COLO668 (cell line): ENCODE measurements at regions not wholly inside any gene's neighbourhood (a gene's known extent, or its start where the extent isn't known, plus 50 kb on each side); places are given as distances from the start of the nearest gene placed in this dataset.

ENCODE experiments used
- DNase-seq: peaks from one replicate; lab custom pipeline; 2025; ENCODE audit not compliant: unreplicated experiment; lab: John Stamatoyannopoulos, UW

DNA sequence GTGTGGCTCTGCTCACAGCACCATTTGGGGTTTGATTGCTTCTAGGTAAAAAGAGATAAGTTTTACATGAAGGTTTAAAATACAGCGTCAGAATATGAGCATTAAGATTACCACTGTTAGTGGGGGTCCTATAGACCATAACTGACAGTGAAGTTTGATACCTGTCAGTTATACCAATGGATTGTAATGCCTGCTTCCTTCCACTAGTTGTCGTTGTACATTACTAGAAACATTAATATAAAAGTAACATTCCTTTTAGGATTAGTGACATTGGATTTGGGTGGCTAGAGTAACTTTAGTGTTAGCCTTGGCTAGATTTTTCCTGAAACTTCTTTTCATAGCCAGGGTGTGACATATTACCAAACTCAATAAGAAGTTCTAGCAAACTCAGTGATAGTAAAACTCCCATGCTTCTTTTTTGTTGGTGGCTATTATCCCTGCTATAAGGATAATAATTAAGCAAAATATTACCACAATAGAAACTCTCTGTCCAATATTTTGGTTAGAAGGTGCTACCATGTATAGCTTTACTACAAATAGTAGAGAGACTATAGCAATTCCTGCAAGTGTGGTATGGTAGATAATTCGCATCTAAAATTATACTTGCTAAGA is 57.1 kb downstream of the FAM181B start:
- no peak for DNase-seq

DNA sequence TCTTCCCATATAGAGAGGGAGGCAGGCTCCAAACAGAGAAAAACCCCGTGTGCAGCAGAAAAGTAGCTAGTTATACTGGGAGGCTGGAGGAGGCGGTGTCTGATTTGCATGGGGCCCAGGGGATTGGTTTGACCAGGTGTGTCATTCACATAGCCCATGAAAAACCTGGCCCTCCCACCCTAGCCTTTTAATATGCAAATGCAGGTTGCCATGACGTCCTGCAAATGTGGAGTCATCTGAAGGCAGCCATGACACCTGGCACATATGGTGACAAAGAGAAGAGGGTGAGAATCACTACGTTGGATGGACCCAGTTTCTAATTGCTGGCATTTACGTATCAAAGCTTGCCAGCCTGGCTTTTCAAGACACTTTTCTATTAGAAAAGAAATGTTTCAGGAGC is 57.8 kb downstream of the FAM181B start:
- no peak for DNase-seq

DNA sequence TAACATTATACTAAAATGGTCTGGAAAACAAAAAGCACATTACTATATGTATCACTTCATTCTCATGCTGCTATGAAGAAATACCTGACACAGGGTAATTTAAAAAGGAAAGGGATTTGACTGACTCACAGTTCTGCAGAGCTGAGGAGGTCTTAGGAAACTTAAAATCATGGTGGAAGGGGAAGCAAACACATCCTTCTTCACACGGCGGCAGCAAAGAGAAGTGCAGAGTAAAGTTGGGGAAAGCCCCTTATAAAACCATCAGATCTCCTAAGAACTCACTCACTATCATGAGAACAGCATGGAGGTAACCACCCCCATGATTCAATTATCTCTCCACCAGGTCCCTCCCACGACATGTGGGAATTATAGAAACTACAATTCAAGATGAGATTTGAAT is 60.0 kb downstream of the FAM181B start:
- no peak for DNase-seq

DNA sequence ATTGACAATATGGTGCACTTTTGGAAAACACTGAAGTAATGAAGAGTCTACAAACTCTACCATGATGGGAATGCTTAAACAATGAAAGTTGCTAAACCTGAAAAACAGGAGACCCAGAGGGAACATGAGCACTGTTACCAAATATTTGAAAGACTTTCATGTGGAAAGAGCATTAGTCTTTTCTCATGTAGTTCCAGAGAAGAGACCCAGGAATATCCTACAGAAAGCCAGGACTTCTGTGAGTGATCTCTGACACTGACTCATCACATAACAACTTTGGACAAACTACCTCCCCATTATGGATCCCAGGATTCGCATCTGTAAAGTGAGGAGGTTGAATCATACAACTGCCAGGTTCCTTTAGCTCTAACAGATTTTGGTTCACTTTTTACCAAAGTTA is 62.2 kb downstream of the FAM181B start:
- DNase-seq = no peak

DNA sequence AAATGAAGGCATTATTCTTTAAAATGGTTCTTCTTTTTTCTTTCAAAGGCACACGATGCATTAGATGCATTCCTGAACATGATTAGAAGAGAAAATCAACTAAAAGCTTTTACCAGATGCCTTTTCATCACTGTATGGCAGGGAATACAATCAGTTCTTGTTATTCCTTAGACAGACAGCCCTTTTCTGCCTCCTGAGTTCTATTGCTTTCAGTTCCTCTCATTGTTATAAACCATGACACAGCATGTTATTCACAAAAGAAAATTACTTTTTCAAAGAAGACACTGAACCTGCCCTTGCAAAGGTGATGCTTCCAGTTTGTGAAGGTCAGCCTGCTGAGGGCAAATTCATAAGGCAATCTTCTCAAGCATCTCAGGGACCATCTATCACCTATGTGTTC is 70.1 kb downstream of the FAM181B start:
- no peak for DNase-seq

DNA sequence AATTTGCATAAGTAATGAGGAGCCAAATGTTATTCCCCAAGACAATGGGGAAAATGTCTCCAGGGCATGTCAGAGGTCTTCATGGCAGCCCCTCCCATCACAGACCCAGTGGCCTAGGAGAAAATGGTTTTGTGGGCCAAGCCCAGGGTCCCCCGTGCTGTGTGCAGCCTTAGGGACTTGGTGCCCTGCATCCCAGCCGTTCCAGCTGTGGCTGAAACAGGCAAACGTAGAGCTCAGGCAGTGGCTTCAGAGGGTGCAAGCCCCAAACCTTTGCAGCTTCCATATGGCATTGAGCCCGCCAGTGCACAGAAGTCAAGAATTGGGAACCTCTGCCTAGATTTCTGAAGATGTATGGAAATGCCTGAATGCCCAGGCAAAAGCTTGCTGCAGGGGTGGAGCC is 79.9 kb downstream of the FAM181B start:
- no peak for DNase-seq

DNA sequence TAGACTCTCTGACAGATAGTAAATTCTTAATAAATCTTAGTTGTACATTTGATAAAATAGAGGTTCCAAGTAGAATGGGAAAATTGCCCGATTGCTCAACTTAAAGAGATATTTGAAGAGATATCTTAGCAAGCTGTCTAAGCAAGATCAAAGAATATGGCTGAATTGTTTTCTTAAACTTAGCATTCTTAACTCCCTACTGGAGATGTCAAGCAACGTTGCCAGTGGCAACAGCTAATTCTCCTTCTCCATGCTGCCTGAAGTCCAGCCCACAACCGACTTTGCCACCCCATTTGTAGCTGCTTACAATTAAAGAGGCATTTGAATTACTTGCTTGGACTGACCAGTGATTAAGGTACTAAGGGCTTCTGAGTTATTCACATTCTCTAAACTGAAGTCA is 94.4 kb downstream of the FAM181B start:
- no peak for DNase-seq

DNA sequence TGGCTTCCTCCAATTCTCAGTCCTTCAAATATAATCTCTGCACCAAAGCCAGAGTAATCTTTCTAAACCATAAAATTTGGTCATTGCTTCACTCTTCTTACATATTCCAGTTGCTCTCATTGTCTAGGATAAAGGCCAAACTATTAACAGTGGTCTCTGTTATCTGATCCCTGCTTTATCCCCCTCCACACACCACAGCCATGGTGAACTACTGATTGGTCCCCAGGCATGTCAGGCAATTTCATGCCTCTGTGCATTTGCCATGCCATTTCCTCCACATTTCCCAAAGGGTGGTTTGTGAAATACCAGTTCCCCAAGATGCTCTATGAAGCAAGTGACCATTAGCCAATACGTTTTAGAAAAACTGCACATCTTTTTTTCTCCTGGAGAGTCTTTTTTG is 97.0 kb downstream of the FAM181B start:
- no peak for DNase-seq

DNA sequence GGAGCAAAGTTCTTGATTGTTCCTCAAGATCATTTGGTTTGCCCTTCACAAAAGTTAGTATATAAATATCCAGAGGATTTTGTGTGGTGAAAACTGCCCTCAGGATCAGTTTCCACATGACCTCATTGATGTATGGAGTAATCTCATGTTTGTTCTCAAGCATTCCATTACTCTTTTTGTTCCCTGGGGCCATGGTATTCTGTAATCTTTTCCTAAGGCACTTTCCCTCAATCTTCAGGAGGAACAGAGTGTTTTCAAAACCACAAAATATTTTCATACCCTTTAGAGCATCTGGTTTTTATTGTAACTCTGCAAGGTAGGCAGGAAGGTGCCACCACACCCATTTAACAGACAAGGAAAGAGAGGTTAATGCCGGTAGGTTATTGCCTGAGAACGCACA is 99.6 kb downstream of the FAM181B start:
- no peak for DNase-seq

DNA sequence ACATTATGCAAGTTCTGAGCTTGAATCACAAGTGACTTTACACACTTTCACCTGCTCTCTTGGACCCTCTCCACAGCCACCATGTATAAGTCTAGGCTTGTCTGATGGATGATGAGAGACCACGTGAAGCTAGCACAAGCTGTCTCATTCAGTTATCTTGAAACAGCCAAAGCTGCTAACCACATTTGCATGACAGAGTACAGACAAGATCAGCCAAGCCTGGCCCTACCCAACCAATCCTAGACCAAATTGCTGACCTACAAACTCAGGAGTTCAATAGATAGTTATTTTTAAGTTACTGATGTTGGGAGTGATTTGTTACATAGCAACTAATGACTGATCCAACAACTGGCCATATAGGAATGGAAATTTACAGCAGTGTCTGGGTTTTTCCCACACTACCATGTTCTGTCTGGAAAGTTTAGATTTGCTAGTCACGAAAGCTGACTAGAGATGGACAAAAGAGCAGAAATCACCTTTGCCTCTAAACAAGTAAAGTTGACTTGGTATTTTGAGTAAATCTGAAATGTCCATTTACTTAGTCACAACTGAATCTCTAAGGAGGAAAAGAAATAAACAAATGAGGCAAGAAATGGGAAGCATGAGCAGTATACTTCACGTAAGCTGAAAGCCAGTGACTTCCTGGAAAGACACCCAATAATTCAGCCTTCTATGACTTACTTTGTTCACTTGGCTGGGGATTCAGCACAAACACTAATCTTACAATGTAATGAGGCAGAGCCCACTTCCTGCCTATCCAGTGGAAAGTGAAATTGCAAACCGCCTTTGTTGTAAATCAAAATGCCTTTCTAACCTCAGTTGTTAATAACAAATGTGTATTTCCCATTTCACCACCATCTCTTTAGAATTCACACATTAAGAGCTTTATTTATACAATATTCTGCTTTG is 101.7 kb downstream of the FAM181B start:
- no peak for DNase-seq

DNA sequence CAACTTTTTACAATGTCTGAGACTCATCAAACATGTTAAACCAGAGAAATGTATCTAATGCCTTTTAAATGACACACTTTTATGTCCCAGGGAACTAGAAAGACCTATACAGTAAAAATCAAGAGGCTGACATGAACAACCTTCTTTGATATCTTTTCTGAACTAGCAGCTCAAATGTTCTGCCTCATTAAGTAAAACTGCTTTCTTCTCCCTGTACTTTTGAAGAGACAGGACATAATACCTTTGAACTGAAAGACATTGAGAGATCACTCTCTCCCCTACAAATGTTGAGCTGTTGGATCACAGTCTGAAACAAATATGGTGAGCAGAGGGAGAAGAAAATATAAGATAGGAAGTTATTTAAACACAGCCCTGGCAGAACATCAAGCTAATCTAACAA is 123.0 kb downstream of the FAM181B start:
- no peak for DNase-seq

DNA sequence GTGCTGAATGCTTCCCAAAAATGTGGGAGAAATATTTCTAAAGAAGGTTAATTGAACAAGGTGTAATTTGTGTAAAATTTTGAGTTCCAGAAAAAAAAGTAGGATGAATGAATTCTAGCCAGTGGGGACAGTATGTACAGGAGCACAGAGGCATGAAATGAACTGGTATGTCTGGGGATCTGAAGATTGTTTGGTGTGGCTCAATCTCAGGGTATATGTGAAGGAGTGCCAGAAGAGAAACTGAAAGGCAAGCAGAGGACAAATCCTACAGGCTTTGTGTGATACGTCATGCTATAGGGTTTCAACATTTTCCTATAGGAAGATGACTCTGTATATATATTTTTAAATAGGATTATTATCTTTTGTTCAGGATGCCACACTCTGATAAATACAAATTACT is 126.9 kb downstream of the FAM181B start:
- DNase-seq = no peak

DNA sequence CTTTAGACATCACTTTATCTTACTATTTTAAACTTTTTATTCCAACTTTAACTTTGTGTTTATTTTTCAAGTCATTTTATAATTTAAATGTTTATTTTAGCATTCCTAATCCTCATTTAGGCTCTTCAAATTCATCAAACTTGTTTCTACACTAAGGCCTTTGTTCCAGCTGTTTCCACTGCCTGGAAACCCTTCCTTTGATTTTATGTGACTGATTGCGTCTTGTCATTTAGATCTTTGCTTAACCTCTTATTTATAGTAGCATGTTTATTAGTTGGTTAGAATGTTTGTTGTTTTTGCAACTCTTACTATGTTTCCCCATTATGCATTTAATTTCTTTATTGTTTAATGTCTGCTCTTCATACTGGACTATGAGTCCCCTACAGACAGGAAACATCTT is 132.0 kb downstream of the FAM181B start:
- no peak for DNase-seq

DNA sequence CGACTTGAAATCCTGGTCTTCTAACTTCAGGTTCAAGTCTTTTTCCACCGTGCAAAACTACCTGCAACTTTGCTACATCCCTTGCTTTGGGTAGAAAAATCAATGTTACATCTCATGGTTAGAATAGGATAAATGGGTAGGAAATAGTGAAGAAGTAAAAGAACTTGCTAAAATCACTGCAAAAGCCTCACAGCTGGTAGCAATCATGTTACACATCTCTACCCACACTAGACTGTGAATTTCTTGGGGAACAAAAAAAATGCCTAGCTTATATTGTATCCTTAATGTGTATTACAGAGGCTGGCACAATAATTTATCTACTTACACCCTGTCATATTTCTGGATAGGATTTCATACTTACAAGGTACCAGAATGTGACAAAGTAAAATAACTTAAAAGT is 133.8 kb downstream of the FAM181B start:
- DNase-seq = no peak

DNA sequence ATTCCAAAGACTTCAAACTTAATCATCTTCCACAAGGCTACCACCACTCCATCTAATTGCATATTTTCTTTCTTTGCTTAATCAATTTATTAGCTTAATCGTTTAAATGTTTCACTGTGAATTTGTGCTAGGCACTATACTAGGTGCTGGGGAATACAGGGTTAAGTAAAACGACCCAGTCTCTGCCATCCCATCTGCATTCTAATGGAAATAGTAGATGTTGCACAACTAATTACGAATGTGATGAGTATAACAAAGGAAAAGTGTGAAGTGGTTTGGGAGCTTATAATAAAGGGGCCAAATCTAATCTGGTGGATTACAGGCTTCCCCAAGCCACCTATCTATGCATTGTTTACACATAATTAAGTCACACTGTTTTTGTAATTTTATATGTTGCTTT is 147.1 kb downstream of the FAM181B start:
- DNase-seq = no peak

DNA sequence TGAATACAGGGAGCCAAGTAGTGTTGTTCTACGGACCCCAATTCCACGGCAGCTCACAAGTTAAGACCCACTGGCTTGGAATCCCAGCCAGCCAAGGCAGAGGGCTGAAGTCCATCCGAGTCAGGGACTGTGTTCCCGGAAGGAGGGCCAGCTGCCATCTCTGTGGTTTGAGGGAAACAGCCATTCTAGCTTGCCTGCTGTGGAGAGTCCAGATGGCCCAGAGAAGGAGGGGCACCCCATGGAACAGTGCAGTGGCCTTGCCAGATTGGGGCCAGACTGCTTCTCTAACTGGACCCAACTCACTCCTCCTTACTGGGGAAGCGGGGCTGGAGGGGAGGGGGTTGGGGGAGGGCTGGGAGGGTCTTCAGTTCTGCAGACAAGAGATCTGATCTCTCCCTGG is 156.4 kb downstream of the FAM181B start:
- DNase-seq = peak; percentile 30

DNA sequence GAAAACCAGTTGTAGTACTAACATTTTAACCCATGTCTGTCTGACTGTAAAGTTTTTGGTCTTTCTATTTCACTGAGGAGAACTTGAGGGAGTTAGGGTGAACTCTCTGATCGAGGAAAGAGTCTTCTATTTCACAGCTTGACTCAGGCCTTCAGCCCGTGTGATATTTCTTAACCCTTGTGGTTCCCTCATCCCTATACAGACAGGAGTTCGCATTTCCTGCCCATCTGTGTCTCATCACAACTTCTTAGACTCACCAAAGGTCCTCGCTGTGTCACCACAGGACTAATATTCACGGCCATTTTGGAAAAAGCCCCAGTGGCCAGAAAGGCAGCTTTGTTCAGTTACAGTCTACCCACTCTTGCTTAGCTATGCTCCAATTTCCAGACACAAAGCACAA is 172.8 kb downstream of the FAM181B start:
- no peak for DNase-seq

DNA sequence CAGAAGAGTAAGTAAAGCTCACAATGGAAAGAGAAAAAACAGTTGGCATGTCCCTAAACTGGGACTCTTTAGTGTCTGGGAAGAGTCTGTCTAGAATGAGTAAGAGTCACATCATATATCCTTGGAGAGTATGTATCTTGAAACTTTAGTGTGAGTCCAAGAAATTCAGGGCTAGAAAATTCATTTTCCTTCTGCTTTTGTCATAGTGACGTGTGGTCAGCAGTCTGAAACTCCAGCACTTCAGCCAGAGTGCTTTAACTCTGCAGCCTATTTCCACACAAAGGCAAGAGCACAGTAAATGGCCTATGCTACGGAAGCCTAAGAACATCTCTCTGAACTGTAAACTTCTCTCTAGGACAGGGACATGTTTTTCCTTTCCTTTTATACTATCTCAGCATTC is 174.1 kb downstream of the FAM181B start:
- no peak for DNase-seq

DNA sequence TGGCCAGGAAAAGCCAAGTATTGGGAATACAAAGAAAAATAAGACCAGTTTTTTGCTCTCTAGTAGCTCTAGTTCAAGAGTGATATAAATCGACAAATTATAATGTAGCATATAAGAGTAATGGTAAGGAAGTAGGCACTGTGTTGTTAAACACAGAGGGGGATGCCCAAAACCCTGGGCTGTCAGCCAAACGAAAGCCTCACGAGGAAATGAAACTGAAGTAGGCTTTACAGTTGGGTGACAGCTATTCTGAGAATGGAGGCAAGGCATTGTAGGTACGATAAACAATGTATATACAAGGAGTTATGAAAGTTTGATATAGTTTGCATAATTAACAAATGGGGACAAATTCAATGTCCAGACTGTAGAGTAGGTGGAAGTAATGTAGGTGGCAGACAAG is 176.4 kb downstream of the FAM181B start:
- no peak for DNase-seq

DNA sequence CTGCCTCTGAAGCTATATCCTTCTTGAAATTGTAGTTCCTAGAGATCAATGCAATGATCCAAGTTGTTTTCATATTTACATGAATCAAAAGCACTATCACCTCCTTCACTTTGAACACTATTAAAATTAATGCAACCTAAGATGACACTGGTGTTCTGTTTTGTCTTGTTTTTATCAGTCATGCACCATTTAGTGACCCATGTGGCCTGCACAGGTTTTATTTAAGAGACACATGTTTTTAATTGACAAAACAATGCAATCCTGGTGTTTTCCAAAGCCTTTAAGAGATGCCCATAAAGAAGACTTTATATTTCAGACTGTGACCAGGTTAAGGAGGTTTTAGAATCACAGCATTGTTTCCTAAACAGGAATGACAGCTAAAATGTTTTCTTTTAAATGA is 177.5 kb downstream of the FAM181B start:
- DNase-seq = no peak

DNA sequence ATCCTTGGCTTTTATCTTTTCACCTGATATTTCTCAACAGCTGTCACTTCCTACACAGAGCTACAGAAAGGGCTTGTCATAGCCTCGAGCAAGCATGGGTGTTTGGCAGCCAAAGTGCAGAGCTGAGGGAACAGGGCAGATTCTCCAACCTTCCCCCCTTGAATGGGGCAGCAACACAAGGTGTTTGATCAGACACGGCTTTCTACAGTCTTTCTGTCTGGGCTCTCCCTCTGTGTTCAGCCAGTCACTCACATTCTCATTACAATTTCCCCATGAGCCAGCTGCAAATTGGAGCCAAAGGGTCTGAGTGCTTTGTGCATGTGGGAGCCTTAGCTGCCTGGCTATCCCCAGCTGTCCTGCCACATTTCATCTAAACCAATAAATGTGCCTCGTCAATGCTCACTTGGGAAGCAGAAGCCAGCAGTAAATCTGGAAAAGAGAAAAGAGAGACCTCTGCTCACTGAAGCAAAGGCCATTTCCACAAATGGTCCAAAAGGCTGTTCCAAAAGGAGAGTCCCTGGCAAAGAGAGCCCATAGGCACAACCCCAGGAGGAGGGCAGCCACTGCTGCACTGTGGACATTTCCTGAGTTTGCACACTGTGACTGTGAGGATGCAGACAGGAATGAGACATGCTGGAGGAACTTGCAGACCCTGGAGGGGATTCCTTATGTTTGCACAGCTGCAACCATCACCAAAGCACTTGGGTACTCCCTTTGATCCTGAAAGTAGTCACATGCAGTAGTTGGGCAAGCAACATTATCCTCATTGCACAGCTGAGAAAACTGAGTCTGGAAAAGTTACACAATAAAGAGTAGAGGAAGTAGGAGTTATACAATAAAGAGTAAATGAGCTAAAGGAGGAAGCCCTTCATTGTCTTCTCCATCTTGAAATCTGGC is 186.8 kb downstream of the FAM181B start:
- no peak for DNase-seq

DNA sequence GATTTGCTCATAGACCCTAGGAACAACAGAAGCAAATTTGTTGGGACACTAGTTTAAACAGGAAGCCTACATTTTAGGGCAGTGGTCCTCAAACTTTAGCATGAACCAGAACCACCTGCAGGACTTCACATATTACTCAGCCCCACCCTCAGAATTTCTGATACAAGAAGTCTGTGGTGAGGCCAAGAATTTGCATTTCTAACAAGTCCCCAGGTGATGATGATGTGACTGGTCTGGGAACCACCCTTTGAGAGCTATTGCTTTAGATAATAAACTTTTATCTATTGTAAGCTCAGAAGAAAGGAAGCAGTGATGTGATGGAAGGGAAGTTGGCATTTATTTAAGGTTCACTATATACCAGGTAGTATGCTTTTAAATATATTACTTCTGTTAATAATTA is 194.0 kb downstream of the FAM181B start:
- no peak for DNase-seq
